K562 (cell line): ENCODE measurements at regions not wholly inside any gene's neighbourhood (a gene's known extent, or its start where the extent isn't known, plus 50 kb on each side); places are given as distances from the start of the nearest gene placed in this dataset.

Experiments used
- ATAC-seq: fragments of 200-7000 bp; cut with Tn5 transposase; 3 replicates; pipeline ENCODE4 v1.9.1; 2020; ENCODE audit warnings: moderate library complexity
- BruUV-seq: library from RNA; stranded (reverse); fragments of 400-500 nt; replicated peaks from 2 replicates; lab custom pipeline; 2021; lab: Mats Ljungman, UMichigan
- CTCF ChIA-PET: fragments of 300-600 bp; formaldehyde crosslinking; extraction: SDS; loops from one replicate; lab custom pipeline; 2021; ENCODE audit warnings: low intra/inter-chr PET ratio; lab: Yijun Ruan, JAX
- POLR2A ChIA-PET: fragments of 300-600, 350-650 bp; sonication (Branson Sonifier 250); formaldehyde crosslinking; extraction: SDS; loops from one replicate; lab custom pipeline; 2021; ENCODE audit warnings: antibody characterized with exemption, inconsistent platforms; lab: Yijun Ruan, JAX
- DNase-seq, 4 experiments: peaks; one replicate each; pipeline versions ENCODE4 v3.0.0 to v3.0.0-alpha.2; 2011 to 2018; ENCODE audit warnings: low spot score in 3 of 4, mixed read lengths in 3 of 4; ENCODE audit errors: extremely low read depth in 1 of 4
- FAIRE-seq: peaks from 2 replicates; lab custom pipeline; 2011; peaks lifted over from hg19 to GRCh38; lab: Jason Lieb, UNC
- H2AFZ ChIP-seq: 2 replicates; pipeline ENCODE4 v1.6.0; 2011; ENCODE audit warnings: low read depth, low read length, control low read depth, inconsistent platforms
- H3K27ac ChIP-seq: fragments of 200-600 bp; 3 replicates; pipeline ENCODE4 v1.8.0; 2011; ENCODE audit warnings: low read depth, mild to moderate bottlenecking, control low read depth, inconsistent platforms, low read length, moderate library complexity, mixed read lengths; ENCODE audit errors: extremely low read depth
- H3K27me3 ChIP-seq, 2 experiments: fragments of 300-600 bp in 1 of 2; 2 replicates in 1 of 2; 3 replicates in 1 of 2; pipeline versions ENCODE4 v1.6.0 to v1.8.0; 2011; ENCODE audit warnings: inconsistent platforms in 2 of 2, low read length in 2 of 2, mild to moderate bottlenecking in 1 of 2, mixed read lengths in 1 of 2, moderate library complexity in 1 of 2; ENCODE audit not compliant: control insufficient read depth in 2 of 2, insufficient read depth in 2 of 2
- H3K36me3 ChIP-seq: fragments of 300-600 bp; 3 replicates; pipeline ENCODE4 v1.8.0; 2011; ENCODE audit warnings: mild to moderate bottlenecking, low read length, inconsistent platforms; ENCODE audit not compliant: control insufficient read depth, insufficient read depth
- H3K4me1 ChIP-seq, 2 experiments: fragments of 200-600 bp in 1 of 2; replicated peaks in 1 of 2; 2 replicates in 1 of 2; 3 replicates in 1 of 2; pipeline versions ENCODE4 v1.5.1 to v1.8.0; 2011; ENCODE audit warnings: inconsistent platforms in 2 of 2, low read length in 2 of 2, mild to moderate bottlenecking in 1 of 2, mixed read lengths in 1 of 2, moderate library complexity in 1 of 2; ENCODE audit not compliant: control insufficient read depth in 2 of 2, insufficient read depth in 2 of 2
- H3K4me2 ChIP-seq: 2 replicates; pipeline ENCODE4 v1.6.1; 2011; ENCODE audit warnings: low read length, control low read depth, inconsistent platforms, mixed read lengths; ENCODE audit not compliant: insufficient read depth
- H3K4me3 ChIP-seq: fragments of 200-600 bp; sonication (generic), shearing (Covaris generic); 2 replicates; pipeline ENCODE4 v1.5.1; 2016; ENCODE audit warnings: control low read depth, inconsistent platforms
- H3K79me2 ChIP-seq: fragments of 200-600 bp; 3 replicates; pipeline ENCODE4 v1.8.0; 2011; ENCODE audit warnings: low read length, inconsistent platforms; ENCODE audit not compliant: control insufficient read depth, insufficient read depth
- H3K9ac ChIP-seq, 2 experiments: 2 replicates each; pipeline versions ENCODE4 v1.6.0 to v1.6.1; 2011; ENCODE audit warnings: low read depth in 2 of 2, low read length in 2 of 2, control low read depth in 1 of 2, inconsistent platforms in 1 of 2, mild to moderate bottlenecking in 1 of 2, mixed read lengths in 1 of 2; ENCODE audit not compliant: insufficient read depth in 1 of 2
- H3K9me1 ChIP-seq: one replicate; pipeline ENCODE4 v1.6.0; 2011; ENCODE audit warnings: inconsistent platforms, mild to moderate bottlenecking, low read length, moderate library complexity; ENCODE audit not compliant: control insufficient read depth, insufficient read depth
- H3K9me3 ChIP-seq: replicated peaks from 2 replicates; pipeline ENCODE4 v1.5.1; 2011; ENCODE audit warnings: low read depth, low read length, inconsistent platforms; ENCODE audit not compliant: control insufficient read depth, insufficient read depth
- H4K20me1 ChIP-seq: replicated peaks from 2 replicates; pipeline ENCODE4 v1.6.1; 2011; ENCODE audit warnings: low read length, inconsistent platforms, mixed read lengths; ENCODE audit not compliant: control insufficient read depth, insufficient read depth
- CBX5 ChIP-seq: IDR thresholded peaks from 2 replicates; pipeline ENCODE4 v1.6.1; 2014; ENCODE audit warnings: low read depth, borderline replicate concordance
- CXXC5 ChIP-seq: fragments of 250-450 bp; sonication (Bioruptor Pico); IDR thresholded peaks from 2 replicates; pipeline ENCODE4 v1.8.0; 2022; ENCODE audit warnings: inconsistent platforms, mild to moderate bottlenecking, moderate library complexity
- DDX20 ChIP-seq: fragments of 450-650 bp; IDR thresholded peaks from 2 replicates; pipeline ENCODE4 v1.6.1; 2016; ENCODE audit warnings: missing genetic modification characterization, low read depth, mild to moderate bottlenecking, missing compliant biosample characterization, moderate library complexity
- ESRRA ChIP-seq: fragments of 450-650 bp; IDR thresholded peaks from 2 replicates; pipeline ENCODE4 v1.6.1; 2014; ENCODE audit warnings: low read depth, mild to moderate bottlenecking, moderate library complexity, borderline replicate concordance
- HDAC3 ChIP-seq: fragments of 450-650 bp; IDR thresholded peaks from 2 replicates; pipeline ENCODE4 v1.6.1; 2018; ENCODE audit warnings: borderline replicate concordance, mild to moderate bottlenecking, moderate library complexity; ENCODE audit not compliant: partially characterized antibody
- KDM1A ChIP-seq, 2 experiments: fragments of 450-650 bp; IDR thresholded peaks; 2 replicates each; pipeline ENCODE4 v1.6.1; 2016; ENCODE audit warnings: mild to moderate bottlenecking in 2 of 2
- MCM3 ChIP-seq: fragments of 450-650 bp; IDR thresholded peaks from 2 replicates; pipeline ENCODE4 v1.6.1; 2016
- MTA2 ChIP-seq: fragments of 450-650 bp; IDR thresholded peaks from 2 replicates; pipeline ENCODE4 v1.6.1; 2016; ENCODE audit warnings: low read depth
- NUFIP1 ChIP-seq: fragments of 450-650 bp; IDR thresholded peaks from 2 replicates; pipeline ENCODE4 v1.6.1; 2018; ENCODE audit not compliant: partially characterized antibody
- RAD21 ChIP-seq, 2 experiments: fragments of 250-450 bp in 1 of 2; fragments of 450-650 bp in 1 of 2; sonication (Bioruptor Pico) in 1 of 2; formaldehyde crosslinking in 1 of 2; IDR thresholded peaks in 1 of 2; conservative IDR thresholded peaks in 1 of 2; 2 replicates each; pipeline versions ENCODE4 v1.4.0 to v1.8.0; 2020 to 2022; ENCODE audit warnings: mild to moderate bottlenecking in 2 of 2, moderate library complexity in 1 of 2
- RB1 ChIP-seq: fragments of 450-650 bp; IDR thresholded peaks from 2 replicates; pipeline ENCODE4 v1.6.1; 2017; ENCODE audit warnings: low read depth, mild to moderate bottlenecking
- RCOR1 ChIP-seq, 2 experiments: IDR thresholded peaks; 2 replicates each; pipeline ENCODE4 v1.6.1; 2012; ENCODE audit warnings: low read depth in 2 of 2, low read length in 2 of 2, borderline replicate concordance in 1 of 2, improper control_type of control experiment in 1 of 2
- RUNX1 ChIP-seq: sonication (generic); IDR thresholded peaks from 2 replicates; pipeline ENCODE4 v1.6.1; 2016; ENCODE audit warnings: antibody characterized with exemption, low read depth
- TAL1 ChIP-seq: fragments of 450-650 bp; IDR thresholded peaks from 2 replicates; pipeline ENCODE4 v1.6.1; 2016; ENCODE audit warnings: mild to moderate bottlenecking
- TBL1XR1 ChIP-seq, 2 experiments: IDR thresholded peaks; 2 replicates each; pipeline ENCODE4 v1.6.1; 2012; ENCODE audit warnings: improper control_type of control experiment in 2 of 2, low read length in 2 of 2, mild to moderate bottlenecking in 1 of 2
- TRIM28 ChIP-seq: fragments of 450-650 bp; IDR thresholded peaks from 2 replicates; pipeline ENCODE4 v1.6.1; 2017
- ZNF445 ChIP-seq: fragments of 250-450 bp; sonication (Bioruptor Pico); IDR thresholded peaks from 2 replicates; pipeline ENCODE4 v1.4.0; 2020; ENCODE audit warnings: low read depth, mild to moderate bottlenecking, moderate library complexity
- ZNF699 ChIP-seq: fragments of 250-450 bp; sonication (Bioruptor Pico); IDR thresholded peaks from 2 replicates; pipeline ENCODE4 v1.8.0; 2021; ENCODE audit warnings: mild to moderate bottlenecking, moderate library complexity; ENCODE audit not compliant: insufficient replicate concordance
- ZNF76 ChIP-seq: fragments of 250-450 bp; sonication (Bioruptor Pico); IDR thresholded peaks from 2 replicates; pipeline ENCODE4 v1.4.0; 2020; ENCODE audit warnings: mild to moderate bottlenecking, moderate library complexity, borderline replicate concordance
- WGBS: fragments of 100-300 bp; shearing (Covaris generic); methylation state at CpG from one replicate; pipeline ENCODE4 v1.1.6; 2016; ENCODE audit warnings: low coverage, mixed read lengths; ENCODE audit not compliant: insufficient coverage; ENCODE audit errors: missing lambda C conversion rate; 5-methylcytosine and 5-hydroxymethylcytosine counted together
- in situ Hi-C: fragments of 300-500 bp; cut with MboI; formaldehyde crosslinking; loops from 4 replicates; pipeline ENCODE4 v1.15.0; 2018; ENCODE audit warnings: inconsistent platforms, mixed read lengths
- intact Hi-C: fragments of 100-400 bp; cut with micrococcal nuclease; formaldehyde crosslinking; loops from 2 replicates; pipeline ENCODE4 v1.14.2; 2022
- TF ChIP-seq, protein P1 (sequence below): fragments of 250-450 bp; sonication (Bioruptor Pico); IDR thresholded peaks from 2 replicates; pipeline ENCODE4 v1.5.0; 2021
- TF ChIP-seq, protein P2 (sequence below): fragments of 200-800 bp; sonication (Bioruptor generic); IDR thresholded peaks from 2 replicates; pipeline ENCODE4 v1.6.1; 2017; ENCODE audit warnings: missing genetic modification characterization, missing compliant biosample characterization

- DNase-seq = peak in 2 of 4 experiments; percentile 44 to 74
- WGBS = 1% methylated on average over 8 of the region's 8 CpGs
- H3K4me3 ChIP-seq = no peak overlapping the region
- no peaks in the 10 kb centered on the region for H4K20me1 ChIP-seq
- H3K4me1 ChIP-seq = peaks cover 0 to 16% of the 10 kb centered on the region in 2 experiments; a peak in 4 of 5 replicates
- ChIA-PET POLR2A (interaction anchor here (0.6 to 1.4 kb wide), 6 partner anchors 19 to 85 kb away, joined by 3 to 5 read pairs (median 4); no protein-coding TSS in a partner anchor), CTCF (no interaction called here)
- no peaks in the 10 kb centered on the region for H3K36me3 ChIP-seq
- H3K4me2 ChIP-seq = peak overlapping the region; percentile 41; the same call in 1 of the 2 replicates
- in situ Hi-C loops = no loop called here
- no peaks in the 10 kb centered on the region for H3K27me3 ChIP-seq
- intact Hi-C loops = loop anchor here (5.0 kb wide), 1 partner anchor 75 kb away; no protein-coding TSS in a partner anchor
- no peaks in the 10 kb centered on the region for H3K9me1 ChIP-seq
- no peak overlapping the region for H3K9ac ChIP-seq
- H3K79me2 ChIP-seq = no peaks in the 10 kb centered on the region
- peak overlapping the region; percentile 67 for H2AFZ ChIP-seq
- FAIRE-seq = peak; percentile 92
- ATAC-seq = peak; percentile 80
- H3K9me3 ChIP-seq = no peaks in the 10 kb centered on the region
- no TSS peak for BruUV-seq
- H3K27ac ChIP-seq = peak overlapping the region; percentile 16; the same call in 1 of the 3 replicates
- TF ChIP-seq CXXC5 (CRISPR knock-in tag) (peak; percentile 69), RAD21 (CRISPR knock-in tag; conservative IDR thresholded peaks at IDR 0.05 in 1 of 2, IDR thresholded peaks at IDR 0.05 in 1 of 2) (peak; percentile 26 to 34; a peak in 2 of 4 replicates), TRIM28 (no peak), TAL1 (peak; percentile 62), KDM1A (IDR thresholded peaks at IDR 0.05) (peak; percentile 47 to 59), ZNF76 (CRISPR knock-in tag) (no peak), RUNX1 (peak; percentile 73; the same call in 1 of the 2 replicates), NUFIP1 (peak; percentile 51), HDAC3 (peak; percentile 43), DDX20 (tag) (peak; percentile 39; the same call in 1 of the 2 replicates), MTA2 (peak; percentile 57), CBX5 (no peak), ESRRA (peak; percentile 90; the same call in 1 of the 2 replicates), TBL1XR1 (IDR thresholded peaks at IDR 0.05; ENCODE audit: low read length in 2 of 2) (peak in 1 of 2 experiments; percentile 46; a peak in 1 of 4 replicates), ZNF445 (CRISPR knock-in tag) (peak; percentile 62; the same call in 1 of the 2 replicates), MCM3 (no peak), RB1 (peak; percentile 22; the same call in 1 of the 2 replicates), ZNF699 (no peak), RCOR1 (IDR thresholded peaks at IDR 0.05; ENCODE audit: borderline replicate concordance in 1 of 2, low read depth in 2 of 2, low read length in 2 of 2) (peak in 1 of 2 experiments; percentile 81; a peak in 2 of 4 replicates)
- TF ChIP-seq, protein P1, sequence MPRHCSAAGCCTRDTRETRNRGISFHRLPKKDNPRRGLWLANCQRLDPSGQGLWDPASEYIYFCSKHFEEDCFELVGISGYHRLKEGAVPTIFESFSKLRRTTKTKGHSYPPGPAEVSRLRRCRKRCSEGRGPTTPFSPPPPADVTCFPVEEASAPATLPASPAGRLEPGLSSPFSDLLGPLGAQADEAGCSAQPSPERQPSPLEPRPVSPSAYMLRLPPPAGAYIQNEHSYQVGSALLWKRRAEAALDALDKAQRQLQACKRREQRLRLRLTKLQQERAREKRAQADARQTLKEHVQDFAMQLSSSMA (CRISPR knock-in tag) = no peak
- TF ChIP-seq, protein P2, sequence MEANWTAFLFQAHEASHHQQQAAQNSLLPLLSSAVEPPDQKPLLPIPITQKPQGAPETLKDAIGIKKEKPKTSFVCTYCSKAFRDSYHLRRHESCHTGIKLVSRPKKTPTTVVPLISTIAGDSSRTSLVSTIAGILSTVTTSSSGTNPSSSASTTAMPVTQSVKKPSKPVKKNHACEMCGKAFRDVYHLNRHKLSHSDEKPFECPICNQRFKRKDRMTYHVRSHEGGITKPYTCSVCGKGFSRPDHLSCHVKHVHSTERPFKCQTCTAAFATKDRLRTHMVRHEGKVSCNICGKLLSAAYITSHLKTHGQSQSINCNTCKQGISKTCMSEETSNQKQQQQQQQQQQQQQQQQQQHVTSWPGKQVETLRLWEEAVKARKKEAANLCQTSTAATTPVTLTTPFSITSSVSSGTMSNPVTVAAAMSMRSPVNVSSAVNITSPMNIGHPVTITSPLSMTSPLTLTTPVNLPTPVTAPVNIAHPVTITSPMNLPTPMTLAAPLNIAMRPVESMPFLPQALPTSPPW (CRISPR knock-in tag) = peak; percentile 38; the same call in 1 of the 2 replicates
Observed at GRCh38 chr16:79897453-79898146, 297.1 kb upstream of the MAF start.
